OCI-LY7 (cell line): ENCODE measurements at regions not wholly inside any gene's neighbourhood (a gene's known extent, or its start where the extent isn't known, plus 50 kb on each side); places are given as distances from the start of the nearest gene placed in this dataset.

Experiments
- BruUV-seq: library from RNA; stranded (reverse); fragments of 400-500 nt; replicated peaks from 2 replicates; lab custom pipeline; 2021; lab: Mats Ljungman, UMichigan
- CTCF ChIA-PET: fragments of 300-600 bp; sonication (Branson Sonifier 250); formaldehyde crosslinking; loops from one replicate; lab custom pipeline; 2022; ENCODE audit warnings: antibody characterized with exemption; ENCODE audit not compliant: unreplicated experiment; lab: Charles Lee
- POLR2A ChIA-PET: fragments of 300-600 bp; sonication (Branson Sonifier 250); formaldehyde crosslinking; loops from one replicate; lab custom pipeline; 2022; ENCODE audit warnings: antibody characterized with exemption; lab: Charles Lee
- DNase-seq: peaks from one replicate; pipeline ENCODE4 v3.0.0-alpha.2; 2015; ENCODE audit warnings: low spot score
- H2AFZ ChIP-seq: fragments of 200-600 bp; sonication (generic), shearing (Covaris generic); 2 replicates; pipeline ENCODE4 v1.6.1; 2014; ENCODE audit warnings: mild to moderate bottlenecking, antibody characterized with exemption, low read length, moderate library complexity
- H3K27ac ChIP-seq: fragments of 200-600 bp; sonication (generic); 2 replicates; pipeline ENCODE4 v1.5.1; 2014; ENCODE audit warnings: mixed run types, low read depth, mild to moderate bottlenecking, moderate library complexity, low read length, inconsistent platforms; ENCODE audit not compliant: poor library complexity, severe bottlenecking
- H3K36me3 ChIP-seq: fragments of 200-600 bp; sonication (generic); 2 replicates; pipeline ENCODE4 v1.6.1; 2014; ENCODE audit warnings: mild to moderate bottlenecking, antibody characterized with exemption, low read length, moderate library complexity, mixed read lengths; ENCODE audit not compliant: insufficient read depth
- H3K4me1 ChIP-seq: fragments of 200-600 bp; sonication (generic); 2 replicates; pipeline ENCODE4 v1.5.1; 2014; ENCODE audit warnings: mild to moderate bottlenecking, low read length; ENCODE audit not compliant: insufficient read depth, poor library complexity, severe bottlenecking
- H3K4me2 ChIP-seq: fragments of 200-600 bp; sonication (generic); 2 replicates; pipeline ENCODE4 v1.6.1; 2014; ENCODE audit warnings: mild to moderate bottlenecking, low read length
- H3K4me3 ChIP-seq: fragments of 200-600 bp; sonication (generic); 2 replicates; pipeline ENCODE4 v1.5.1; 2014; ENCODE audit warnings: mild to moderate bottlenecking, low read depth, low read length; ENCODE audit not compliant: poor library complexity, severe bottlenecking
- H3K79me2 ChIP-seq: fragments of 200-600 bp; sonication (generic); 2 replicates; pipeline ENCODE4 v1.6.1; 2016; ENCODE audit warnings: low read depth, mild to moderate bottlenecking, low read length, moderate library complexity, mixed read lengths; ENCODE audit not compliant: insufficient read depth
- H3K9me2 ChIP-seq: fragments of 200-600 bp; sonication (generic); 2 replicates; pipeline ENCODE4 v1.6.1; 2016; ENCODE audit warnings: mild to moderate bottlenecking, low read length, mixed read lengths; ENCODE audit not compliant: insufficient read depth
- H3K9me3 ChIP-seq: fragments of 200-600 bp; sonication (generic); 2 replicates; pipeline ENCODE4 v1.6.1; 2014; ENCODE audit warnings: mild to moderate bottlenecking, mixed run types, low read length, mixed read lengths
- H4K20me1 ChIP-seq: fragments of 200-600 bp; sonication (generic); 2 replicates; pipeline ENCODE4 v1.6.1; 2014; ENCODE audit warnings: mild to moderate bottlenecking, antibody characterized with exemption, low read length, moderate library complexity, mixed read lengths; ENCODE audit not compliant: insufficient read depth
- CTCF ChIP-seq: fragments of 200-600 bp; sonication (generic); conservative IDR thresholded peaks from 2 replicates; pipeline ENCODE4 v1.5.1; 2014; ENCODE audit warnings: mild to moderate bottlenecking, antibody characterized with exemption, low read length, moderate library complexity, mixed read lengths
- EZH2phosphoT487 ChIP-seq: fragments of 200-600 bp; sonication (generic); IDR thresholded peaks from 2 replicates; pipeline ENCODE4 v1.6.1; 2018; ENCODE audit warnings: low read depth, borderline replicate concordance, mild to moderate bottlenecking, mixed run types, antibody characterized with exemption, low read length, moderate library complexity, mixed read lengths
- intact Hi-C: fragments of 100-400 bp; cut with micrococcal nuclease; formaldehyde crosslinking; loops from one replicate; pipeline ENCODE4 v1.10.0; 2022; ENCODE audit not compliant: unreplicated experiment

GRCh38 chr10:31602541-31603234 is 283.7 kb downstream of the ZEB1 start:
- no peaks in the 10 kb centered on the region for H3K36me3 ChIP-seq
- no peak for TF ChIP-seq EZH2phosphoT487
- no peak for TF ChIP-seq CTCF
- no peak overlapping the region for H3K27ac ChIP-seq
- no peaks in the 10 kb centered on the region for H3K9me2 ChIP-seq
- DNase-seq: no peak
- no peaks in the 10 kb centered on the region for H3K79me2 ChIP-seq
- H2AFZ ChIP-seq: no peak overlapping the region
- H3K9me3 ChIP-seq: no peaks in the 10 kb centered on the region
- no peaks in the 10 kb centered on the region for H4K20me1 ChIP-seq
- H3K4me3 ChIP-seq: no peak overlapping the region
- BruUV-seq: no TSS peak
- ChIA-PET POLR2A (interaction anchor here (0.7 to 0.8 kb wide), 2 partner anchors 127 to 567 kb away, joined by 3 to 4 read pairs; no protein-coding TSS in a partner anchor), CTCF (no interaction called here)
- H3K4me2 ChIP-seq: no peak overlapping the region
- no peaks in the 10 kb centered on the region for H3K4me1 ChIP-seq
- intact Hi-C loops: no loop called here

GRCh38 chr10:31601136-31601535 is 282.1 kb downstream of the ZEB1 start:
- Histone ChIP-seq H3K4me3 (no peak overlapping the region), H3K4me2 (no peak overlapping the region), H2AFZ (no peak overlapping the region), H3K9me2 (no peaks in the 10 kb centered on the region), H3K9me3 (no peaks in the 10 kb centered on the region), H3K27ac (no peak overlapping the region), H3K36me3 (no peaks in the 10 kb centered on the region), H4K20me1 (no peaks in the 10 kb centered on the region), H3K79me2 (no peaks in the 10 kb centered on the region), H3K4me1 (no peaks in the 10 kb centered on the region)
- no peak for DNase-seq
- ChIA-PET CTCF (no interaction called here), POLR2A (no interaction called here)
- intact Hi-C loops: no loop called here
- BruUV-seq: no TSS peak
- no peak for TF ChIP-seq CTCF
- no peak for TF ChIP-seq EZH2phosphoT487
